SK-N-SH treated with all-trans-retinoic acid at 6 μM for 48 hours (cell line): ENCODE measurements at regions not wholly inside any gene's neighbourhood (a gene's known extent, or its start where the extent isn't known, plus 50 kb on each side); places are given as distances from the start of the nearest gene placed in this dataset.

ENCODE experiments used
- ISL1 ChIP-seq: fragments of 250-450 bp; sonication (Bioruptor Pico); IDR thresholded peaks from 2 replicates; pipeline ENCODE4 v2.1.2; 2022; ENCODE audit warnings: mild to moderate bottlenecking, moderate library complexity
- OSR1 ChIP-seq: fragments of 250-450 bp; sonication (Bioruptor Pico); IDR thresholded peaks from 2 replicates; pipeline ENCODE4 v1.8.0; 2022; ENCODE audit warnings: moderate library complexity, mild to moderate bottlenecking, inconsistent platforms
- PATZ1 ChIP-seq: fragments of 250-450 bp; sonication (Bioruptor Pico); IDR thresholded peaks from 2 replicates; pipeline ENCODE4 v1.8.0; 2020; ENCODE audit warnings: mild to moderate bottlenecking, moderate library complexity, borderline replicate concordance
- TSHZ2 ChIP-seq: fragments of 250-450 bp; sonication (Bioruptor Pico); IDR thresholded peaks from 2 replicates; pipeline ENCODE4 v1.5.0; 2020; ENCODE audit warnings: mild to moderate bottlenecking, moderate library complexity
- ZNF70 ChIP-seq: fragments of 450-650 bp; formaldehyde crosslinking; IDR thresholded peaks from 2 replicates; pipeline ENCODE4 v1.5.0; 2020; ENCODE audit warnings: mild to moderate bottlenecking, moderate library complexity

GRCh38 chr20:39961637-39962244 is 727.3 kb downstream of the MAFB start:
- TF ChIP-seq ISL1 (CRISPR knock-in tag) (no peak), PATZ1 (CRISPR knock-in tag) (no peak), ZNF70 (CRISPR knock-in tag) (no peak), OSR1 (CRISPR knock-in tag) (no peak), TSHZ2 (CRISPR knock-in tag) (no peak)
